SHP77 (cell line): ENCODE measurements at regions not wholly inside any gene's neighbourhood (a gene's known extent, or its start where the extent isn't known, plus 50 kb on each side); places are given as distances from the start of the nearest gene placed in this dataset.
A peak's percentile ranks its signal among the peaks of the same experiment; 100 is the strongest.
"Not testable (repeated sequence)": the region's sequence is repeated elsewhere in the genome, so short reads cannot be mapped to it uniquely, and the experiment has no call there.

ENCODE experiments used
- DNase-seq, 2 experiments: peaks; one replicate each; lab custom pipeline; 2025; lab: John Stamatoyannopoulos, UW

GRCh38 chr9:135195975-135196374 lies 108.5 kb downstream of the OLFM1 start:
- DNase-seq: not testable (repeated sequence)

GRCh38 chr9:135196474-135196873 lies 109.0 kb downstream of the OLFM1 start:
- DNase-seq: no peak

GRCh38 chr9:135198144-135198543 lies 110.7 kb downstream of the OLFM1 start:
- DNase-seq: no peak

GRCh38 chr9:135198586-135199285 lies 111.3 kb downstream of the OLFM1 start:
- no peak for DNase-seq

- DNase-seq: no peak
Observed at GRCh38 chr9:135199489-135199888, 112.0 kb downstream of the OLFM1 start.

GRCh38 chr9:135201711-135202110 lies 114.2 kb downstream of the OLFM1 start:
- no peak for DNase-seq

- DNase-seq: no peak
Observed at GRCh38 chr9:135204177-135204576, 116.7 kb downstream of the OLFM1 start.

GRCh38 chr9:135209136-135209535 lies 121.7 kb downstream of the OLFM1 start:
- DNase-seq: no peak

GRCh38 chr9:135209852-135210251 lies 122.4 kb downstream of the OLFM1 start:
- DNase-seq: no peak

GRCh38 chr9:135210676-135211523 lies 123.4 kb downstream of the OLFM1 start:
- DNase-seq: no peak

GRCh38 chr9:135211524-135211890 lies 124.0 kb downstream of the OLFM1 start:
- DNase-seq: no peak

GRCh38 chr9:135212961-135213360 lies 125.5 kb downstream of the OLFM1 start:
- DNase-seq: no peak

GRCh38 chr9:135213566-135213965 lies 126.1 kb downstream of the OLFM1 start:
- DNase-seq: no peak

- no peak for DNase-seq
Observed at GRCh38 chr9:135214054-135214640, 126.7 kb downstream of the OLFM1 start.

GRCh38 chr9:135214706-135215105 lies 127.2 kb downstream of the OLFM1 start:
- no peak for DNase-seq

GRCh38 chr9:135215571-135216161 lies 128.2 kb downstream of the OLFM1 start:
- peak; percentile 29 to 77 for DNase-seq

GRCh38 chr9:135216236-135216635 lies 128.8 kb downstream of the OLFM1 start:
- no peak for DNase-seq

- DNase-seq: no peak
Observed at GRCh38 chr9:135216791-135217441, 129.4 kb downstream of the OLFM1 start.

- DNase-seq: no peak
Observed at GRCh38 chr9:135217836-135218235, 130.4 kb downstream of the OLFM1 start.

GRCh38 chr9:135218331-135219225 lies 131.1 kb downstream of the OLFM1 start:
- DNase-seq: no peak
